Mesendoderm (in vitro differentiated cells): ENCODE measurements at regions not wholly inside any gene's neighbourhood (a gene's known extent, or its start where the extent isn't known, plus 50 kb on each side); places are given as distances from the start of the nearest gene placed in this dataset.
"Not testable (repeated sequence)": the region's sequence is repeated elsewhere in the genome, so short reads cannot be mapped to it uniquely, and the experiment has no call there.

Experiments used
- DNase-seq: peaks from one replicate; pipeline ENCODE4 v3.0.0; 2013
- H2AK5ac ChIP-seq: 2 replicates; pipeline ENCODE4 v1.6.1; 2013; ENCODE audit warnings: low read length, inconsistent platforms
- H2BK120ac ChIP-seq: 2 replicates; pipeline ENCODE4 v1.6.1; 2013; ENCODE audit warnings: low read depth, mild to moderate bottlenecking, low read length, moderate library complexity, mixed read lengths
- H2BK15ac ChIP-seq: replicated peaks from 2 replicates; pipeline ENCODE4 v1.6.1; 2013; ENCODE audit warnings: low read depth, mild to moderate bottlenecking, moderate library complexity
- H2BK5ac ChIP-seq: 2 replicates; pipeline ENCODE4 v1.6.1; 2013; ENCODE audit warnings: low read length, inconsistent platforms
- H3K18ac ChIP-seq: 2 replicates; pipeline ENCODE4 v1.6.1; 2013; ENCODE audit warnings: mild to moderate bottlenecking, low read length, mixed read lengths
- H3K23ac ChIP-seq: one replicate; pipeline ENCODE4 v1.6.1; 2013; ENCODE audit warnings: low read length
- H3K27ac ChIP-seq: 2 replicates; pipeline ENCODE4 v1.5.1; 2013; ENCODE audit warnings: low read depth, mild to moderate bottlenecking, inconsistent platforms, low read length, moderate library complexity
- H3K27me3 ChIP-seq: 2 replicates; pipeline ENCODE4 v1.6.1; 2013; ENCODE audit warnings: low read length, control low read depth, mild to moderate bottlenecking, inconsistent platforms; ENCODE audit not compliant: insufficient read depth, poor library complexity
- H3K36me3 ChIP-seq: 2 replicates; pipeline ENCODE4 v1.6.1; 2013; ENCODE audit warnings: low read length, inconsistent platforms; ENCODE audit not compliant: control insufficient read depth, insufficient read depth
- H3K4ac ChIP-seq: one replicate; pipeline ENCODE4 v1.6.1; 2013; ENCODE audit warnings: low read depth, mild to moderate bottlenecking, low read length, moderate library complexity
- H3K4me1 ChIP-seq: 2 replicates; pipeline ENCODE4 v1.6.1; 2013; ENCODE audit warnings: low read depth, low read length, inconsistent platforms; ENCODE audit not compliant: control insufficient read depth
- H3K4me2 ChIP-seq: 2 replicates; pipeline ENCODE4 v1.6.1; 2013; ENCODE audit warnings: low read length
- H3K4me3 ChIP-seq: 2 replicates; pipeline ENCODE4 v1.5.1; 2013; ENCODE audit warnings: mild to moderate bottlenecking, low read length
- H3K56ac ChIP-seq: one replicate; pipeline ENCODE4 v1.6.1; 2013; ENCODE audit warnings: low read length
- H3K79me1 ChIP-seq: 2 replicates; pipeline ENCODE4 v1.6.1; 2013; ENCODE audit warnings: low read length, inconsistent platforms
- H3K79me2 ChIP-seq: 2 replicates; pipeline ENCODE4 v1.6.1; 2013; ENCODE audit warnings: mild to moderate bottlenecking, low read length; ENCODE audit not compliant: control insufficient read depth, insufficient read depth
- H3K9ac ChIP-seq: 2 replicates; pipeline ENCODE4 v1.6.1; 2013; ENCODE audit warnings: low read length, inconsistent platforms
- H4K5ac ChIP-seq: one replicate; pipeline ENCODE4 v1.6.1; 2013; ENCODE audit warnings: low read length
- H4K8ac ChIP-seq: one replicate; pipeline ENCODE4 v1.6.1; 2013; ENCODE audit warnings: low read depth, mild to moderate bottlenecking, control low read depth, low read length, moderate library complexity
- WGBS: extraction: QIAGEN DNeasy Blood & Tissue Kit; methylation state at CpG from one replicate; pipeline ENCODE4 v1.1.7; 2013; ENCODE audit warnings: low lambda C conversion rate, missing lambda C conversion rate; ENCODE audit not compliant: insufficient coverage; ENCODE audit errors: extremely low coverage; 5-methylcytosine and 5-hydroxymethylcytosine counted together

GRCh38 chr14:47929334-47929733 lies 253.9 kb upstream of the MDGA2 start:
- H3K36me3 ChIP-seq = no peaks in the 10 kb centered on the region
- no peak overlapping the region for H3K27ac ChIP-seq
- H3K4me2 ChIP-seq = no peak overlapping the region
- H3K79me2 ChIP-seq = no peaks in the 10 kb centered on the region
- H3K79me1 ChIP-seq = no peaks in the 10 kb centered on the region
- H2BK120ac ChIP-seq = no peak overlapping the region
- H3K18ac ChIP-seq = no peak overlapping the region
- no peak overlapping the region for H2AK5ac ChIP-seq
- H2BK5ac ChIP-seq = no peak overlapping the region
- no peak overlapping the region for H2BK15ac ChIP-seq
- H3K4me3 ChIP-seq = no peak overlapping the region
- H4K5ac ChIP-seq = no peak overlapping the region
- no peaks in the 10 kb centered on the region for H3K27me3 ChIP-seq
- DNase-seq = no peak
- H3K4ac ChIP-seq = no peak overlapping the region
- H3K9ac ChIP-seq = no peak overlapping the region
- no peak overlapping the region for H3K56ac ChIP-seq
- no peak overlapping the region for H3K23ac ChIP-seq
- no peaks in the 10 kb centered on the region for H3K4me1 ChIP-seq
- no peak overlapping the region for H4K8ac ChIP-seq

- H3K18ac ChIP-seq = no peak overlapping the region
- no peak overlapping the region for H2BK120ac ChIP-seq
- H2BK5ac ChIP-seq = no peak overlapping the region
- no peaks in the 10 kb centered on the region for H3K4me1 ChIP-seq
- no peak overlapping the region for H2BK15ac ChIP-seq
- no peak overlapping the region for H4K5ac ChIP-seq
- no peak overlapping the region for H3K4ac ChIP-seq
- H3K23ac ChIP-seq = no peak overlapping the region
- no peak overlapping the region for H3K27ac ChIP-seq
- no peak overlapping the region for H3K4me3 ChIP-seq
- H2AK5ac ChIP-seq = no peak overlapping the region
- H3K36me3 ChIP-seq = no peaks in the 10 kb centered on the region
- H3K79me1 ChIP-seq = no peaks in the 10 kb centered on the region
- no peaks in the 10 kb centered on the region for H3K27me3 ChIP-seq
- no peak for DNase-seq
- no peak overlapping the region for H3K9ac ChIP-seq
- H4K8ac ChIP-seq = no peak overlapping the region
- no peaks in the 10 kb centered on the region for H3K79me2 ChIP-seq
- 83% methylated on average over 1 of the region's 1 CpG for WGBS
- H3K56ac ChIP-seq = no peak overlapping the region
- H3K4me2 ChIP-seq = no peak overlapping the region
Observed at GRCh38 chr14:47921133-47921532, 245.7 kb upstream of the MDGA2 start.

GRCh38 chr14:47919997-47920396 lies 244.6 kb upstream of the MDGA2 start:
- Histone ChIP-seq H3K56ac (no peak overlapping the region), H4K8ac (no peak overlapping the region), H3K4me1 (no peaks in the 10 kb centered on the region), H3K4me2 (no peak overlapping the region), H2BK120ac (no peak overlapping the region), H3K36me3 (no peaks in the 10 kb centered on the region), H2AK5ac (no peak overlapping the region), H3K79me2 (no peaks in the 10 kb centered on the region), H3K27me3 (no peaks in the 10 kb centered on the region), H2BK5ac (no peak overlapping the region), H3K23ac (no peak overlapping the region), H3K4me3 (no peak overlapping the region), H4K5ac (no peak overlapping the region), H2BK15ac (no peak overlapping the region), H3K18ac (no peak overlapping the region), H3K79me1 (no peaks in the 10 kb centered on the region), H3K9ac (no peak overlapping the region), H3K27ac (no peak overlapping the region), H3K4ac (no peak overlapping the region)
- no CpG with 5 or more reads among the region's 6 CpGs for WGBS
- DNase-seq = no peak

GRCh38 chr14:47919334-47919846 lies 244.0 kb upstream of the MDGA2 start:
- Histone ChIP-seq H3K56ac (no peak overlapping the region), H3K9ac (no peak overlapping the region), H3K4me2 (no peak overlapping the region), H2BK120ac (no peak overlapping the region), H3K18ac (no peak overlapping the region), H3K23ac (no peak overlapping the region), H4K5ac (no peak overlapping the region), H3K79me1 (no peaks in the 10 kb centered on the region), H3K79me2 (no peaks in the 10 kb centered on the region), H3K27me3 (no peaks in the 10 kb centered on the region), H2AK5ac (no peak overlapping the region), H2BK15ac (no peak overlapping the region), H2BK5ac (no peak overlapping the region), H3K36me3 (no peaks in the 10 kb centered on the region), H3K4me3 (no peak overlapping the region), H3K4ac (no peak overlapping the region), H3K4me1 (no peaks in the 10 kb centered on the region), H3K27ac (no peak overlapping the region), H4K8ac (no peak overlapping the region)
- no CpG with 5 or more reads among the region's 8 CpGs for WGBS
- DNase-seq = no peak

GRCh38 chr14:47917344-47917954 lies 242.0 kb upstream of the MDGA2 start:
- no peak overlapping the region for H4K5ac ChIP-seq
- no peak overlapping the region for H3K9ac ChIP-seq
- no peak overlapping the region for H3K4ac ChIP-seq
- no peak overlapping the region for H3K4me3 ChIP-seq
- H3K27me3 ChIP-seq = no peaks in the 10 kb centered on the region
- no peak overlapping the region for H2BK120ac ChIP-seq
- DNase-seq = peak; percentile 70
- H3K79me2 ChIP-seq = no peaks in the 10 kb centered on the region
- no peak overlapping the region for H4K8ac ChIP-seq
- H3K79me1 ChIP-seq = no peaks in the 10 kb centered on the region
- H3K36me3 ChIP-seq = no peaks in the 10 kb centered on the region
- WGBS = no CpG with 5 or more reads among the region's 5 CpGs
- no peak overlapping the region for H3K23ac ChIP-seq
- no peak overlapping the region for H3K4me2 ChIP-seq
- H3K27ac ChIP-seq = no peak overlapping the region
- H2BK15ac ChIP-seq = no peak overlapping the region
- H3K56ac ChIP-seq = no peak overlapping the region
- H3K18ac ChIP-seq = no peak overlapping the region
- no peak overlapping the region for H2BK5ac ChIP-seq
- no peaks in the 10 kb centered on the region for H3K4me1 ChIP-seq
- H2AK5ac ChIP-seq = no peak overlapping the region

GRCh38 chr14:47901141-47901540 lies 225.7 kb upstream of the MDGA2 start:
- H3K4me1 ChIP-seq, H4K8ac ChIP-seq, H2AK5ac ChIP-seq, H2BK15ac ChIP-seq, H3K27me3 ChIP-seq, H3K18ac ChIP-seq, H3K4me2 ChIP-seq, H3K23ac ChIP-seq, H2BK120ac ChIP-seq, H3K79me1 ChIP-seq, H3K4me3 ChIP-seq, DNase-seq, H3K27ac ChIP-seq, H3K4ac ChIP-seq, H3K79me2 ChIP-seq, H3K56ac ChIP-seq, H3K36me3 ChIP-seq, H4K5ac ChIP-seq, H3K9ac ChIP-seq, H2BK5ac ChIP-seq: not testable (repeated sequence)
- no CpG with 5 or more reads among the region's 25 CpGs for WGBS
